SK-N-SH treated with all-trans-retinoic acid at 6 μM for 48 hours (cell line): ENCODE measurements at regions not wholly inside any gene's neighbourhood (a gene's known extent, or its start where the extent isn't known, plus 50 kb on each side); places are given as distances from the start of the nearest gene placed in this dataset.

Experiments
- ATAC-seq: fragments of 200-7000 bp; cut with Tn5 transposase; 3 replicates; pipeline ENCODE4 v1.9.1; 2020; ENCODE audit warnings: mild to moderate bottlenecking, moderate library complexity
- BACH2 ChIP-seq: fragments of 250-450 bp; sonication (Bioruptor Pico); IDR thresholded peaks from 2 replicates; pipeline ENCODE4 v1.9.0; 2021; ENCODE audit warnings: mild to moderate bottlenecking, borderline replicate concordance
- CSDC2 ChIP-seq: fragments of 250-450 bp; sonication (Bioruptor Pico); IDR thresholded peaks from 2 replicates; pipeline ENCODE4 v1.5.0; 2020; ENCODE audit warnings: mild to moderate bottlenecking, moderate library complexity
- CSRNP3 ChIP-seq: fragments of 250-450 bp; sonication (Bioruptor Pico); IDR thresholded peaks from 2 replicates; pipeline ENCODE4 v1.5.1; 2021; ENCODE audit warnings: mild to moderate bottlenecking, moderate library complexity
- GLIS3 ChIP-seq: fragments of 250-450 bp; sonication (Bioruptor Pico); IDR thresholded peaks from 2 replicates; pipeline ENCODE4 v1.5.0; 2020; ENCODE audit warnings: mild to moderate bottlenecking, moderate library complexity
- ISL1 ChIP-seq: fragments of 250-450 bp; sonication (Bioruptor Pico); IDR thresholded peaks from 2 replicates; pipeline ENCODE4 v2.1.2; 2022; ENCODE audit warnings: mild to moderate bottlenecking, moderate library complexity
- OSR1 ChIP-seq: fragments of 250-450 bp; sonication (Bioruptor Pico); IDR thresholded peaks from 2 replicates; pipeline ENCODE4 v1.8.0; 2022; ENCODE audit warnings: moderate library complexity, mild to moderate bottlenecking, inconsistent platforms
- PATZ1 ChIP-seq: fragments of 250-450 bp; sonication (Bioruptor Pico); IDR thresholded peaks from 2 replicates; pipeline ENCODE4 v1.8.0; 2020; ENCODE audit warnings: mild to moderate bottlenecking, moderate library complexity, borderline replicate concordance
- POU6F1 ChIP-seq: fragments of 250-450 bp; sonication (Bioruptor Pico); IDR thresholded peaks from 2 replicates; pipeline ENCODE4 v1.8.0; 2021; ENCODE audit warnings: low read depth, mild to moderate bottlenecking, moderate library complexity, borderline replicate concordance
- RARB ChIP-seq: fragments of 250-450 bp; sonication (Bioruptor Pico); IDR thresholded peaks from 2 replicates; pipeline ENCODE4 v1.8.0; 2021; ENCODE audit warnings: mild to moderate bottlenecking, moderate library complexity
- TSHZ2 ChIP-seq: fragments of 250-450 bp; sonication (Bioruptor Pico); IDR thresholded peaks from 2 replicates; pipeline ENCODE4 v1.5.0; 2020; ENCODE audit warnings: mild to moderate bottlenecking, moderate library complexity
- ZC3H10 ChIP-seq: fragments of 250-450 bp; sonication (Bioruptor Pico); IDR thresholded peaks from 2 replicates; pipeline ENCODE4 v1.5.1; 2021; ENCODE audit warnings: mild to moderate bottlenecking, moderate library complexity
- ZFP3 ChIP-seq: fragments of 250-450 bp; sonication (Bioruptor Pico); IDR thresholded peaks from 2 replicates; pipeline ENCODE4 v1.5.0; 2020; ENCODE audit warnings: mild to moderate bottlenecking, moderate library complexity
- ZFP30 ChIP-seq: fragments of 450-650 bp; formaldehyde crosslinking; IDR thresholded peaks from 2 replicates; pipeline ENCODE4 v1.5.0; 2022; ENCODE audit warnings: mild to moderate bottlenecking, moderate library complexity
- ZNF70 ChIP-seq: fragments of 450-650 bp; formaldehyde crosslinking; IDR thresholded peaks from 2 replicates; pipeline ENCODE4 v1.5.0; 2020; ENCODE audit warnings: mild to moderate bottlenecking, moderate library complexity

- TF ChIP-seq PATZ1 (CRISPR knock-in tag): peak; percentile 74
- TF ChIP-seq RARB: no peak
- TF ChIP-seq BACH2 (CRISPR knock-in tag): no peak
- TF ChIP-seq POU6F1 (CRISPR knock-in tag): no peak
- TF ChIP-seq ZC3H10 (CRISPR knock-in tag): no peak
- no peak for TF ChIP-seq CSRNP3 (CRISPR knock-in tag)
- TF ChIP-seq ZNF70 (CRISPR knock-in tag): no peak
- TF ChIP-seq OSR1: no peak
- TF ChIP-seq ZFP3 (CRISPR knock-in tag): peak; percentile 65; the same call in 1 of the 2 replicates
Measured at GRCh38 chr3:79872483-79872882, 104.7 kb upstream of the ROBO1 start (continued).

GRCh38 chr3:79871656-79872055, 103.9 kb upstream of the ROBO1 start:
- TF ChIP-seq ZFP3 (CRISPR knock-in tag) (0 out of 2 replicates have a peak, but pooled peaks have one; percentile 7), ISL1 (CRISPR knock-in tag) (no peak), RARB (no peak)
- no peak for ATAC-seq

- TF ChIP-seq RARB: no peak
- TF ChIP-seq GLIS3 (CRISPR knock-in tag): no peak
- TF ChIP-seq OSR1: no peak
- no peak for TF ChIP-seq POU6F1 (CRISPR knock-in tag)
- no peak for TF ChIP-seq CSDC2 (CRISPR knock-in tag)
- no peak for ATAC-seq
Measured at GRCh38 chr3:79870313-79870620, 102.5 kb upstream of the ROBO1 start.

- no peak for ATAC-seq
- TF ChIP-seq CSDC2 (CRISPR knock-in tag) (no peak), PATZ1 (CRISPR knock-in tag) (no peak), ZFP30 (CRISPR knock-in tag) (no peak), ZFP3 (CRISPR knock-in tag) (no peak), OSR1 (no peak), TSHZ2 (CRISPR knock-in tag) (no peak)
Measured at GRCh38 chr3:79869461-79870312, 101.9 kb upstream of the ROBO1 start.
